HCEC 1CT (cell line): ENCODE measurements at regions not wholly inside any gene's neighbourhood (a gene's known extent, or its start where the extent isn't known, plus 50 kb on each side); places are given as distances from the start of the nearest gene placed in this dataset.

Experiments used
- DNase-seq: peaks from one replicate; pipeline ENCODE4 v3.0.0-alpha.2; 2017

GRCh38 chr6:14337152-14337551, 219.6 kb downstream of the CD83 start:
- peak; percentile 8 for DNase-seq

- DNase-seq = no peak
These were observed 221.6 kb downstream of the CD83 start for GRCh38 chr6:14339172-14339571.

DNA sequence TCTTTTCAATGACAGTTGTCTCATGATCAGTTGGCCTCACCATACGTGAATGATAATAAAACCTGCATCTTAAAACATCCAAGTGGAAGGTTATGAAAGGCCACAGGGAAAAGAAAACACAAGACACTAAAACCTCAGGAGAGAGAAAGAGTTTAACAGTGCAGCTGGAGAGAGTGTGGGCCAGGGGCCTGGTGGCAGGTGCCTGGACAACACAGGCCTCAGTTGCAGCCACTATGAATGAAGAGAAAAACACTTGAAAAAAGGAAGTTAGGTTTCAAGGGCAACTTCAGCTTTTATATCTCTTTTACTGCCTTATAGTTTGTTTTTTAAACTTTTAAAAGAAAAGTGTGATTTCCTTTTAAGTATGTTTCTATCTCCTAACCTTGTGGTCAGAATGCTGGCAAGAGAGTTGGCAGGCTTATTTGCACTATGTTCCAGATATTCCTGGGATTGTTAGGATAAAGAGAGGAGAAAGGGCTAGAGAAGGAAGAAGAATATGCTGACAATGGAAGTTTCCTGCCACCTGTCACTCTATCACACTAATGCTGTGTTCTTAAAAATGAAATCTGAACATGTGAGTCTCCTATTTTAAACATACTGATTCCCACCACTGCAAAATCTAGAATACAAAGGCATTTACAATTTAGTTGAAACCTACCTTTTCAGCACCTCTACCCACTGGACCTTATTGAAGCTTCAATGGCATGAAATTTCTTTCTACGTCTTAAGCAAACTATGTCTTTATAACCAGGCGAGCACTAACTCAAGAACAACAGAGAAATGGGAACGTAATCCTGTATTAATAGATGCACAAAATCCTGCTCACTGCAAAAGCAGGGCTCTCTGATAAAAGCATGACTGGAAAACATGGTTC, 222.4 kb downstream of the CD83 start:
- no peak for DNase-seq

DNA sequence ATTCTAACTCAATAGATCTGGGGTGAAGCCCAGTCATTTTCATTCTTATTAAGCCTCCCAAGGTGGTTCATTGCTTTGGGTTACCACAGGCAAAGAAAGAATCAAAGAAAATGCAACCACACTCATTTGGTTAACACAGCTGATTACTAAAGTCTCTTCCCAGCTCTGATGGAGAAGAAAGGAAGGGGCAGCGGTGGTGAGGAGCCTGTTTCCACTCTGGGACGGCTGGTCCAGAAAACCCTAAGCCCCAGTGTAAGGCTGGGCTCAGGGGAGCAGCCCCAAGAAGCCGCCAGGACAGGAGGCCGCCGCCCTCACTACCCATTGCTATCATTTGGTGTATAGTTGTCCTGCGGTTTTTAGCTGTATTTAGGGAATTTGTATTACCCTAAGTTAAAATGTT, 226.9 kb downstream of the CD83 start:
- DNase-seq = no peak

DNA sequence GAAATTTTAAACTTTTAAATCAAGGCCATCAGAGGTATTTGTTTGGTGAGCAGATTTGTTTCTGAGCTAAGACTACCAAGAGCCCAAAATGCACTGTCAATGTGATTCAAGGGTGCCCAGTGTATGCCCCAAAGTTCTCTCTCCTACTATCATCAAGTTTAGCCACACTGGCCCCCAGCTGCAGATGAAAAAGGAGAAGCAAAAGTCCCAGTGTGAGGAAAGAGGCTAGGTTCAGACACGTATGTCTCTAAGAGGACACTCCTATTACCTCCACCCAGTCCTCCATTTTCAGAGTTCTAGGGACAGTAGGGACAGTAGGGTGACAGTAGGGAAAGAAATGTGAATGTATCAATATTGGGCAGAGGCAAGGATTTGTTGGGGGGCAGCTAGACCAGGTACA, 230.8 kb downstream of the CD83 start:
- no peak for DNase-seq

DNA sequence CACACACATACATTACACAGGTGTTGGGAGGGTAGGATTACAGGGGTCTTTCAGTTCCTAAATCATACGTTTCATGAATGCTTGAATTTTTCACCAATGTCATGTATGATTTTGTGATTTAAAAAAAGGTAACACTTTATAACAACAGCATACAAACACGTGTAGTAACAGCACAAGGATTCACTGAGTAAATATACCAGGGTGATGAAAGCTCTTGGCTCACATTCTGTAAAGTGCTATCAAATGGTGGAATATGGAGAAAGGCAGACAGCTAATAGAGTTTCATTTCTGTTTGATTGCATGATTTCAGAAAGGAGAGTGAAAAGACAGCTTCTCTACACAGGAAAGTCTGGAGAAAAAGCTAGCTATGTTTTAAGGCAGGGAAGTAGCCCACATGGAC, 231.9 kb downstream of the CD83 start:
- DNase-seq = no peak

- no peak for DNase-seq
These were observed 232.6 kb downstream of the CD83 start for GRCh38 chr6:14350210-14350609.

GRCh38 chr6:14353281-14353680, 235.7 kb downstream of the CD83 start:
- no peak for DNase-seq

DNA sequence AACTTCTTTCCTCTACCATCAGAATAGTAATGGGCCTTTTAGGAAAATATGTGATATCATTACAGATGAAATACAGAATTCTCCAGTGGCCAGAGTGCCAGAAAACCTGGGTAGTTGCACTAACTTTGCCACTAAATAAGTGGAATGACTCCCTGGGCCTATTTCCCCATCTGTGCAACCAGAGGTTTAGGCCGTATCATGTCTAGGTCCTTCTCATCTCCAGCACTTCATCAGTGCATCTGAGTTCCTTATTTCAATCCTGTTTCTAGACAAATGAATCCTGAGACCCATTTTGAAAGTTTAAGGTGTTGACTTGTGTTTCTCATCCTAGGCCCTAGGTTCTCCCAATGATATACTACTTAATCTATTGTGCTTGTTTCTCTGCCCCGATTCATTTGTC, 236.2 kb downstream of the CD83 start:
- no peak for DNase-seq

DNA sequence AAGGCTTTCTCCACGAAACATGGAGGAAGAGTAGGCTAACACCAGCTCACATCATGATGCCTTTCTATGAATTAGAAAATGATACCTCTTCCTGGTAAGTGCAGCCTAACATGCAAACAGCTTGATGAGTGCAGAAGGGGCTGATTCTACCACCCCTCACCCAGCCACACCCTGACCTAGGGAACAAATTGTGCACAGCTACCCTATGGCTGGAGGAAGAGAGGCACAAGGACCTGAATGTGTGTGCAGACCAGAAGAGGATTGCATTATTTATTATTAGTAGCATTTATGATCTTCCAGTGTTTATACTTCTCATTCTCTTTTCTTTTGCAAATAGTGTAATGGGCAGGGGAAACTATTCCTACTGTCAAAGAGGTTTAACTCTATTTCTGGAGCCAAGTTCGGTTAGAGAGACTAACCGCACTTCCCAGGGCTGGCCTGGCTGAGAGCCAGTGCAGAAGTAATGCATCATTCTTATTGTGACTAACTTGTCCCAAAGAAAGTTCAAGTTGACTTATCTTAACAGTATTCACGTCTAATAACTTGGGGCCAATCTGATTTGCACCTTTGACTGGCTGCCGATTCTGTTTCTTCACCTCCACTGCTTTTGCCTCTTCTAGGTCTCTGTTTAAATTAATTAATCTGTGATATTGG, 237.5 kb downstream of the CD83 start:
- peak; percentile 68 for DNase-seq

- no peak for DNase-seq
These were observed 241.9 kb downstream of the CD83 start for GRCh38 chr6:14359438-14359837.

DNA sequence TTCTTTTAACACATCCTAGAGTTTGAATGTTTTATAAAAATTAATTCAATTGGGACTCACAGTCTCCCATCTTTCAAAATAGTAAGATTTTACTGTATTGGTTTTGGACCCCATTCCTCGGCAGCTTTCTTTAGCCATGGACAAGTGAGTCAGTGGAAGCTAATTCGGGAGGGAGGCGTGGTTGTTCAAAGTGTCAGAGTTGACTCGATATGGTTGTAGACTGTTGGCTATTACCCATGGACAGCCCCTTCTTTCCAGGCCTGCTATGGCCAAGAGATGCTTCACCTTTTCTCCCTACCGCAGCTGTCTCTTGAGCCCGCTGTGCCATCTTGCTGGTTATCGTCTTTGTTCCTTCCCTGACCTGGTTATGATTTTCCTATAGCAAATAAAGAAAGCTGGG, 243.0 kb downstream of the CD83 start:
- no peak for DNase-seq

- DNase-seq = no peak
These were observed 243.7 kb downstream of the CD83 start for GRCh38 chr6:14361297-14361696.

DNA sequence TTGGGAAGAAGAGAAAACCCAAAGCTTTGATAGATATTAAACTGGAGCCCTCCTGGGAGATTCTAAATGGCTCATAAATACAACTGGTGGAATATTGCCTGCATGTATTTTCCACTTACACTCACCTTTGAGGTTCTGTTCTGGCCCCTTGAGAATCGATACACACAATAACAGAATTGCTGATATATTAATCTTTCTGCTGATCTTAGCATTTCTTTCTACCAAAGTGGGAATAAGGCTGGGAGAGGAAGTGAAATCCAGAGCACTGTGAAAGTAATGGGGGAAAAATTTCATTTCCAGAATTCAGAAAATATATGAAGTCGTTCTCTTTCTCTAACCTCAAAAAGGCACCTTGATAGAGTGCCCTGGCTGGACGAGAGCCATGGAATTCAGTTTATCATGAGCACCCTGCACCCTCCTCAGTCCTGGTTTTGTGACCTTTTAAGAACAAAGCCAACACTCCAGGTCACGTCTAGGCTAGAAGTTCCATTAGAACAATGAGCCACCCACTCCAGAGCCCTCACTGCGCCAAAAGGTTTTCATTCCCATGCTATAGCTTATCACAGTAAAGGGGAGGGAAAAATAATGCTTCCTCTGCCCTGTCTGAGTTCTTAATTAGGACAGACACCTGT, 244.5 kb downstream of the CD83 start:
- DNase-seq = no peak

GRCh38 chr6:14364370-14364769, 246.8 kb downstream of the CD83 start:
- DNase-seq = no peak

- DNase-seq = no peak
These were observed 247.8 kb downstream of the CD83 start for GRCh38 chr6:14365393-14365792.

DNA sequence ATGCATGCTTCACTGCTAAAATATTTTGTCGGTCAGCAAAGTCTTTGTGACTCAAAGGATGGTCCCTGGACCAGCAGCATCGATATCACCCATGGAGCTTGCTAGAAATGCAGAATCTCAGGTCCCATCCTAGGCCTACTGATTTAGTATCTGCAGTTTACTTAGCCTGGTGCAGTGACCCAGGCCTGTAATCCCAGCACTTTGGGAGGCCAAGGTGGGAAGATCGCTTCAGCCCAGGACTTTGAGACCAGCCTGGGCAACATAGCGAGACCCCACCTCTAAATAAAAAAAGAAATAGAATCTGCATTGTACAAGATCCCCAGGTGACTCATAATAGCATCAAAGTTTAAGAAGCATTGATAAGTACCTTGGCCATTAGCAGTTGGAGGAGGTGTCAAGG, 248.7 kb downstream of the CD83 start:
- DNase-seq = no peak

- no peak for DNase-seq
These were observed 249.3 kb downstream of the CD83 start for GRCh38 chr6:14366872-14367271.

DNA sequence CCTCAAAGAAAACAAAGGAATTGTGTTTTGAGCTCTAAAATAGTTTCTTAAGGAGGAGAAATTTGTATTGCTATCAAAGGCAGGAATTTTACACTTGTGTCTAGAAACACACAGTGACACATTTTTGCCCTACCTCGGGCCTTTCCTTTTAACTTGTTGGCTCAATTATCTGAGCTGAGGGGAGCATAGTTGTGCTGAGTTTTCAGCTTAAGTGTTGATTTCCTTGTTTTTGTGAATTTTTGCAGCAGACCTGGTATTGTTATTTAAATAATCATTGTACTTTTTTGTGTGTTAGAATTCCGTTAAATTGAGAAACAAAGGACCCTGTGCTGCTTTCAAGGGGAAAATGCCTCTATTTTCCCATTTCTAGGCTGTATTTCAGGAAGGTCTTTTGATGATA, 249.7 kb downstream of the CD83 start:
- DNase-seq = no peak

DNA sequence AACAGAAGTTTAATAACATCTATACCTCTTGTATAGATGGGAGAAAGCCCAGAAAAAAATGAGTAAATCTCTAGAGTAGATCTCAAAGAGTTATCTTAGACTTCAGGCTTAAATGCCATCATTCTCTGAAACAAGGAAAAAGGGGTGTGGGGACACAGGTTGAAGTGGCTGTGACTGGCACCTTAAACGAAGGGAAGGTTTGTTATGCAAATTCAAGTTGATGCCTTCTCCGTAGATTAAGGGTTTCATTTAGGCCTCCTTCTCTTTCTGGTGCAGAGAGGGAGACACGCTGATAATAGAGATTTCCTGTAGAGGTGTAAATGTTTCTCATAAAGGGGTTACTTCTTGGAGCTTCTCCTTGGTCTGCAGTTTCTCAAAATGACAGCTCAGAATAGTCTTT, 252.1 kb downstream of the CD83 start:
- no peak for DNase-seq

DNA sequence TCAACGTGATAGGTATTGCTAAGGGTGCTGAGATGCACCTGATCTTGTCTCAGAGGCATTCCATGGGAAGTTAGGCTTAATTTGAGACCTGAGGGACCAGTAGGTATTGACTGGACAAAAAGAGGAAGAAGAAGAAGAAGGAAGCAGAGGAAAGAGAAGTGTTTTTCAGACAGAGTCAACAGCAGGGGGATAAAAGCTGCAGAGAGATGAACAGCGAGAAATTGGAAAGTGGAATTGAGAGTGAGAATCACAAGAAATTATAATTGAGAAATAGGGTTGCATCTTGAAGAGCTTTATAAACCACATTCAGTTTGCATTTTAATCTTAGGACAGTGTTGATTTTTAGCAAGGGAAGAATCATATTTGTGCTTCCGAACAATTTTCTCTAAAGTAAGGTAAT, 254.0 kb downstream of the CD83 start:
- no peak for DNase-seq

DNA sequence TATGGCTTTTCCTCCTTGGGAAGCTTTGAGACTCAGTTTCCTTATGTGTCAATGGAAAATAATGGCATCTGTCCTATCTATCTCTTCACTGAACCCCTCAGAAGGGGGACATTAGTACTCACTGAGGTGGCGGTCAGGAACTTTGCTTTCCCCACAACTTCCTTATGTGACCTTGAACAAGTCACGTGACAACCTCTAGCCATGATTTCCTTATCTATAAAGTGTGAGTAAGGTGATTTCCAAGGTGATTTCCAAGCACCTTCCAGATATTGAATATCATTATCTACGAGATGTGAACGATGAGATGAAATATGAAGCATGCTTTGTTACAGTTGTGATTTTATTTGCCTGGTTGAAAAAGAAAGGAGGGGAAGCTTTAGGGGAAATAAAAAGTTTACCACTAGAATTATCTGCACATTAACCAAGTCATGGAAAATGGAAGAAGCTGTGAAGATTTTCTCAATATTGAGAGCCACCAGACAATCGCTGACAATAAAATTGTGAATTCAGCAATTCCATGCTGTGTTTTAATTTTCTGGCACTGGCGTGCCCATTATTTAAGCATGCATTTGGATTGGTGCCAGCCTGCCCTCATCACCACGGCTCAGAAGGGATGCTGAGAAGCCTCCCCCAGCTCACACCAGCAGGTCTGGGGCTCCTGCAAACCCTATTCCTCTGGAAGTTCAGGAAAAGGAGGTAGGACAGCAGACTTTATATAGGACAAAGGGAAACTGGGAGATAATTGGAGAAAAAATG, 255.3 kb downstream of the CD83 start:
- DNase-seq = no peak
